Activated T-helper 1 cell treated with Interleukin-2 at 50 U/mL for 16 hours (primary cell): ENCODE measurements at regions not wholly inside any gene's neighbourhood (a gene's known extent, or its start where the extent isn't known, plus 50 kb on each side); places are given as distances from the start of the nearest gene placed in this dataset.
"Not testable (repeated sequence)": the region's sequence is repeated elsewhere in the genome, so short reads cannot be mapped to it uniquely, and the experiment has no call there.

Experiments
- DNase-seq: peaks from one replicate; pipeline ENCODE4 v3.0.0-alpha.2; 2020; ENCODE audit warnings: low read depth

- no peak for DNase-seq
These were observed 320.8 kb upstream of the USP24 start for GRCh38 chr1:55535724-55536544.

GRCh38 chr1:55534565-55535121, 319.5 kb upstream of the USP24 start:
- DNase-seq: no peak

GRCh38 chr1:55531644-55532043, 316.5 kb upstream of the USP24 start:
- DNase-seq: no peak

- DNase-seq: no peak
These were observed 315.8 kb upstream of the USP24 start for GRCh38 chr1:55530749-55531478.

- DNase-seq: no peak
These were observed 313.9 kb upstream of the USP24 start for GRCh38 chr1:55529017-55529416.

- DNase-seq: no peak
These were observed 312.7 kb upstream of the USP24 start for GRCh38 chr1:55527831-55528230.

- no peak for DNase-seq
These were observed 311.6 kb upstream of the USP24 start for GRCh38 chr1:55526716-55527115.

GRCh38 chr1:55524006-55524405, 308.8 kb upstream of the USP24 start:
- DNase-seq: no peak

GRCh38 chr1:55522982-55523381, 307.8 kb upstream of the USP24 start:
- DNase-seq: no peak

- DNase-seq: no peak
These were observed 307.3 kb upstream of the USP24 start for GRCh38 chr1:55522353-55522903.

GRCh38 chr1:55520861-55521260, 305.7 kb upstream of the USP24 start:
- DNase-seq: no peak

- DNase-seq: no peak
These were observed 304.9 kb upstream of the USP24 start for GRCh38 chr1:55519937-55520683.

- no peak for DNase-seq
These were observed 304.1 kb upstream of the USP24 start for GRCh38 chr1:55519276-55519675.

GRCh38 chr1:55517036-55517435, 301.9 kb upstream of the USP24 start:
- DNase-seq: no peak

- DNase-seq: not testable (repeated sequence)
These were observed 299.4 kb upstream of the USP24 start for GRCh38 chr1:55514571-55514970.

GRCh38 chr1:55512466-55512865, 297.3 kb upstream of the USP24 start:
- DNase-seq: no peak

- DNase-seq: no peak
These were observed 292.4 kb upstream of the USP24 start for GRCh38 chr1:55507578-55507931.

GRCh38 chr1:55506740-55507577, 291.8 kb upstream of the USP24 start:
- no peak for DNase-seq

GRCh38 chr1:55505326-55505725, 290.2 kb upstream of the USP24 start:
- DNase-seq: no peak

- DNase-seq: no peak
These were observed 289.2 kb upstream of the USP24 start for GRCh38 chr1:55504306-55504731.

- no peak for DNase-seq
These were observed 288.6 kb upstream of the USP24 start for GRCh38 chr1:55503663-55504305.
